ENCODE measurements at regions not wholly inside any gene's neighbourhood (a gene's known extent, or its start where the extent isn't known, plus 50 kb on each side); places are given as distances from the start of the nearest gene placed in this dataset.

- no peak for DNase-seq
Observed at GRCh38 chr4:66923081-66923865, 622.0 kb downstream of the CENPC start.

GRCh38 chr4:66921433-66921832, 623.9 kb downstream of the CENPC start:
- no peak for DNase-seq

- DNase-seq = no peak
Observed at GRCh38 chr4:66920514-66920913, 624.8 kb downstream of the CENPC start.

GRCh38 chr4:66911880-66912279, 633.4 kb downstream of the CENPC start:
- DNase-seq = no peak

- DNase-seq = no peak
Observed at GRCh38 chr4:66906314-66906713, 639.0 kb downstream of the CENPC start.

GRCh38 chr4:66899422-66900065, 645.8 kb downstream of the CENPC start:
- DNase-seq = no peak

GRCh38 chr4:66893807-66894206, 651.5 kb downstream of the CENPC start:
- DNase-seq = no peak

GRCh38 chr4:66887061-66887460, 658.2 kb downstream of the CENPC start:
- DNase-seq = no peak

GRCh38 chr4:66885501-66886165, 659.7 kb downstream of the CENPC start:
- no peak for DNase-seq

GRCh38 chr4:66876946-66877345, 668.4 kb downstream of the CENPC start:
- no peak for DNase-seq

GRCh38 chr4:66872661-66873060, 672.6 kb downstream of the CENPC start:
- DNase-seq = no peak

- DNase-seq = no peak
Observed at GRCh38 chr4:66863481-66863880, 681.8 kb downstream of the CENPC start.

- DNase-seq = no peak
Observed at GRCh38 chr4:66855956-66856355, 689.3 kb downstream of the CENPC start.

- no peak for DNase-seq
Observed at GRCh38 chr4:66853845-66854244, 691.5 kb downstream of the CENPC start.

GRCh38 chr4:66852843-66853242, 692.5 kb downstream of the CENPC start:
- DNase-seq = no peak

GRCh38 chr4:66849596-66849995, 695.7 kb downstream of the CENPC start:
- no peak for DNase-seq

- no peak for DNase-seq
Observed at GRCh38 chr4:66842724-66843088, 702.6 kb downstream of the CENPC start.

- DNase-seq = no peak
Observed at GRCh38 chr4:66842026-66842723, 703.1 kb downstream of the CENPC start.

- DNase-seq = no peak
Observed at GRCh38 chr4:66840178-66840577, 705.1 kb downstream of the CENPC start.

GRCh38 chr4:66837279-66837922, 707.9 kb downstream of the CENPC start:
- no peak for DNase-seq

- no peak for DNase-seq
Observed at GRCh38 chr4:66829310-66829709, 716.0 kb downstream of the CENPC start.

- DNase-seq = no peak
Observed at GRCh38 chr4:66820681-66821080, 724.6 kb downstream of the CENPC start.

- DNase-seq = no peak
Observed at GRCh38 chr4:66814277-66814676, 731.0 kb downstream of the CENPC start.

All from inflammatory macrophage treated with lipopolysaccharide for 4 hours (primary cell).